CD1c-positive myeloid dendritic cell (primary cell): ENCODE measurements at regions not wholly inside any gene's neighbourhood (a gene's known extent, or its start where the extent isn't known, plus 50 kb on each side); places are given as distances from the start of the nearest gene placed in this dataset.

ENCODE experiments used
- DNase-seq: peaks from one replicate; pipeline ENCODE4 v3.0.0-alpha.2; 2016; ENCODE audit errors: extremely low spot score

DNA sequence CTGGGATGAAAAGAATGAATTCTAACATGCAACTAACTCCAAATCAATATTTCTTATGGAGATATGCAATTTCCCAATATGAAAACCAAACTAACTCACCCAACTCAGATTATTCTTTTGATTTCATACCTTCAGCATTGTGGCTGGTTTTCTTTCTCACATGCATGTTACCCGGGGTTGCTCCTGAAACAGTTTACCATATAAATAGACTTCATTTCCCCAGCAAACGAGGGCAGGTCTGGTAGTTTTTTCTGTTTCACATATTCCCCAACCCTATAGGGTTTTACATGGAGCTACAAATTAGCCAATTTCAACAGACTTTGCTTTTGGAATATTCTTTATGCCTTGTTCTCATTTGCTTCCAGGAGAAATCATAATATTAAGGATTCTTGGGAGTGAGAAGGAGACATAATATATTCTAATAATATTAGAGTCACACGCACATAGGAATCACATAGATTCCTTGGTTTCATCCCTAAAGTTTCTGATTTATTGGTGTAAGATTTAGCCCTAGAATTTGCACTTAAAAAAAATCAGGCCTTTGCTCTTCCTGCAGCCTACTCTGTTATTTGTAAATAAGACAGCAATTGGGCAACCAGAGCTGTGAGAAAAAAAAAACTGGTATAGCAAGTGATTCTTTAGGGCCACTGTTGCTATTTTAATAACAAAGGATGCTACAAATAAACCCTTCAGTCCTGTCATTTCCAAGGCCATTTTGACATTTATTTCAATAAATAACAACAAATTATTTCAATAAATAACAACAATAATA, 60.3 kb upstream of the FAM20A start:
- no peak for DNase-seq

DNA sequence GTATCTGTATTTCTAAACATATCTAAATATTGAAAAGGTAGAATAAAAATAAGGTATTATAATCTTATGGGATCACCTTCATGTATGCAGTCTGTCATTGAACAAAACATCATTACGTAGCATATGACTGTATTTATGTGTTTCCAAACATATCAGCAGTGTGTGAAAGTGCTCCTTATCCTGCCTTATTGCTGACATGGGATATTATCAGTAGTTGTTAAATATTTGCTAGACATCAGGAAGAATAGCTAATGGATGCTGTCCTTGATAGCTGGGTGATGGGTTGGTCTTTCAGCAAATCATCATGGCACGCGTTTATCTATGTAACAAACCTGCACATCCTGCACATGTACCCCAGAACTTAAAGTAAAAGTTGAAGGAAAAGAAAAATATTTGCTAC, 59.1 kb upstream of the FAM20A start:
- no peak for DNase-seq

DNA sequence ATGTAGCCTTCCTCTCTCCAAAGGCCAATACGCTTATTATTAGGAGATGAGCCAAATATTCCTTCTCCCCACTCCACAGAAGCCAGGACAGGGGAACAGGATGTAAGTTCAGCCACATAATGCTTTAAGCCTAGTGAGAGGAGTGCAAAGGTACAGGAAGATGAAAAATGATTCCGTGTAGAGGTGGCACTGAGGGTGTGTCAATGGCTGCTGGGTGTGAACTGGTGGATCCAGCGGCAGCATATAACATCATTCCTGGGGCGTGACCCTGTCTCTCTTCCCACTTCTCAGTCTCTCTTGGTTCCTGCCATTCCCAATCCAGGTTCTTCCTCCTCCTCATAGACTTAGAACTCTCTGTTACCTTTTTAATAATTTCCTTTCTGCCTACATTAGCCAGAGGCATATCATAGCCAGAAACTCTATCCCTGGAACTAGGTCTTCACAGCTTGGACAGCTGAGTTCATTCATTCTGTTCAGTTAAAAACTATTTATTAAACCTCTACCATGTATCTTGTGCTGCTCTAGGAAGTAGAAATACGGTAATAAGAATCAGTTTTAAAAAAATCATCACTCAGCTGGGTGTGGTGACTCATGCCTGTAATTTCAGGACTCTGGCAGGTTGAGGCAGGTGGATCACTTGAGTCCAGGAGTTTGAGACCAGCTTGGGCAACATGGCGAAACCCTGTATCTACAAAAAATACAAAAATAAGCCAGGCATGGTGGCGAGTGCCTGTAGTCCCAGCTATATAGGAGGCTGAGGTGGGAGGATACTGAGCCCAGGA, 58.0 kb upstream of the FAM20A start:
- no peak for DNase-seq

DNA sequence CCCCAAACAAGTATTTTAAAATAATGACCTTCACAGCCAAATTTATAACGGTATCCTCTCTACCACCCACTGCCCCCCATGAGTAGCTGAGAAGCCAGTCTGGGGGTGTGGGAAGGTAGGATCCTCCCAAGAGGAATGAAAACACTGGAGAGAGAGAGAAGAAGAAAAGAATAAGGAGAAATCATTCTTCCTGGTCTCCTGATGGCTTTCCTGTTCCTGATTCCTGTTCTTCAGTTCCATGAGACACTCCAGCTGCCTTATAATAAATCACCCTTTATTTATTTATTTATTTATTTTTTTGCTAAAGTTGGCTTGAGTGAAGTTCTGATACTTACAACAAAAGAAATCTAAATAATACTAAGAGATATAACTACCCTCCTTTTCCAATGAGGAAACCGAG, 56.4 kb upstream of the FAM20A start:
- DNase-seq = no peak

DNA sequence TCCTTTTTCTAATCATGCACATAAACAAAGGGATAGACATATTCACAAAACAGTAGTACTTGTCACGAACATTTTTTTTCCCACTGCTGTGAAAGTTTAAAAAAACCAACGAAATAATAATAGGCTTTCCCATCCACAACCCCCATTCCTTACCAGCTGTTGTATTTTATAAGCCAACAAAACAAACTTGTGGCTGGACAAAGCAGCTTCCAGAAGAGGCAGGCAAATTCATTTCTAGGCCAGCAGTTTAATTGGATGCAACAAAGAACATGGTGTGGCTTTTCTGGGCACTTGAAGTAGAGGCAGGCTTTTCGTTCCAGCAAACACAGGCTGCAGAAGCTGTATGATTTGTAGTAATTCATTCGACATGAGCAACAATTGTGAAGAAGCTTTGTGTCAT, 56.0 kb upstream of the FAM20A start:
- DNase-seq = no peak

DNA sequence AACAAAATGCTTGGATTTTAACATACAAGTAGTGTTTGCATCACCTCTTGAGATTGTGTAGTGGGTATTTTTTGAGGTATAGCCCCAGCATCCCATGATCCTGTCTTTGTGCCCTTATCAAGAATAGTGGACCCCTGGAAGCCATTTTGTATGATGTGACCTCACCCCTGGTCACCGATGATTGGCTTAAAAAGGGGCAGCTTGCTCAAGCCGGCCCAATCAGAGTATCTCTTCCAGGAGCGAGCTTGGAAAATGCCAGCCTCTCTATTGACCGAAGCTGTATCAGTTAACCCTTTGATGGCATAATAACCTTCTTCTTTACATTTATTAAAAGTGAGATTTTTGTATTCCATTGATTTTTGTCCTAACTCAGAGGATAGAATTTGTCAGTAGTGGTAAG, 55.5 kb upstream of the FAM20A start:
- DNase-seq = no peak
